ENCODE measurements at regions not wholly inside any gene's neighbourhood (a gene's known extent, or its start where the extent isn't known, plus 50 kb on each side); places are given as distances from the start of the nearest gene placed in this dataset.

DNA sequence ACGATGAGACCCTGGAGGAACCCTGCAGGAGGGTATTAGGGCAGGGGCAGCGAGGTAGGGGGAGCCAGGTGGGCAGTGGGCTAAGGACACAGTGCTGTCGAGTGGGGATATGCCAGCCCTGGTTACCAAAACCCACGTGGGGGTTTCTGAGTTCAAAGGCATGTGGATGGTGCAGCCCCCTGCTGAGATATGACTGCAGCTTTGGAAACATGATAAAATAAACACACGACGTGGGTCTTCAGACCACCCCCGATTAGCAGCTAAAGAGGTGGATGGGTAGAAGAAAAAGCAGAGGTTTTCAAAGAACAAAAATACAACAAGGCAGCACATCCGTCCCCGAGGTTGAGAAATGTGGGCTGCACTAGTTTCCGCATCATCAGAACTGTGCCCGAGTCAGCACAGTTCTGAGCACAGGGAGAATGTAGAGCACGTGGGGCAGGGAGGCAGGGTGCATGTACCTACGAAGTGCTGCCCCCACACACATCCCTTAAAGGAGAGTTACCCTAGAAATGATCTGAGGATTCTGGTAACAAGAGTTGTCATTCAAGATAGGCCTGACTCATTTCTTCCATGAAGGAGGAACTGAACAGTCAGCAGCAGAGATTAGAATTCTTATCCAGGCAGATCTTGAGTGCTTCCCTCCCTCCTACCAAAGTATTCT, 121.3 kb downstream of the RPLP1 start:
- no peak overlapping the region for H3K4me3 Mint-ChIP-seq
- no peaks in the 10 kb centered on the region for H3K9me3 Mint-ChIP-seq
- H3K27me3 Mint-ChIP-seq = peaks cover 21% of the 10 kb centered on the region
- no peaks in the 10 kb centered on the region for H3K36me3 Mint-ChIP-seq
- peaks cover 30% of the 10 kb centered on the region for H3K4me1 Mint-ChIP-seq (ENCODE audit: unreplicated experiment)
- TF ChIP-seq, protein P1, sequence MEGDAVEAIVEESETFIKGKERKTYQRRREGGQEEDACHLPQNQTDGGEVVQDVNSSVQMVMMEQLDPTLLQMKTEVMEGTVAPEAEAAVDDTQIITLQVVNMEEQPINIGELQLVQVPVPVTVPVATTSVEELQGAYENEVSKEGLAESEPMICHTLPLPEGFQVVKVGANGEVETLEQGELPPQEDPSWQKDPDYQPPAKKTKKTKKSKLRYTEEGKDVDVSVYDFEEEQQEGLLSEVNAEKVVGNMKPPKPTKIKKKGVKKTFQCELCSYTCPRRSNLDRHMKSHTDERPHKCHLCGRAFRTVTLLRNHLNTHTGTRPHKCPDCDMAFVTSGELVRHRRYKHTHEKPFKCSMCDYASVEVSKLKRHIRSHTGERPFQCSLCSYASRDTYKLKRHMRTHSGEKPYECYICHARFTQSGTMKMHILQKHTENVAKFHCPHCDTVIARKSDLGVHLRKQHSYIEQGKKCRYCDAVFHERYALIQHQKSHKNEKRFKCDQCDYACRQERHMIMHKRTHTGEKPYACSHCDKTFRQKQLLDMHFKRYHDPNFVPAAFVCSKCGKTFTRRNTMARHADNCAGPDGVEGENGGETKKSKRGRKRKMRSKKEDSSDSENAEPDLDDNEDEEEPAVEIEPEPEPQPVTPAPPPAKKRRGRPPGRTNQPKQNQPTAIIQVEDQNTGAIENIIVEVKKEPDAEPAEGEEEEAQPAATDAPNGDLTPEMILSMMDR (conservative IDR thresholded peaks at IDR 0.05) = no peak
- H3K27ac Mint-ChIP-seq = no peak overlapping the region
- no peak for DNase-seq (ENCODE audit: extremely low spot score, unreplicated experiment)

DNA sequence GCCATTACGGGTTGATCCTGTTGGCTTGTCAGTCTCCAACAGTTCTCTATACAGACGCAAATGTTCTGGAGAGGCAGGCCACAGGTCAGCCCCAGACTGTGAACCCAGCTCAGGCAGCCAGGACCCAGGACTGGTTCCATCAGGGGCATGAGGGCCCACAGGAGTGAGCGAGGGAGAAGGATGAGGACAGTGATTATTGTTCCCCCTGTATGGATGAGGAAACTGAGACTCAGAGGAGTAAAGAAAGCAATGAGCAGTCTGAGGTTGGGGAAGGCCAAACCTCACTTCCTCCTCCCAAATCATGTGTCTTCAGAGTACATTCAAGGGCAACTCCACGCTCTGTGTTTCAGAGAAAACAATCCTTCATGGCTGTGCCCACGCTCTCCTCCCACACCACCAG, 121.9 kb downstream of the RPLP1 start:
- TF ChIP-seq, protein P1 (conservative IDR thresholded peaks at IDR 0.05) = no peak

DNA sequence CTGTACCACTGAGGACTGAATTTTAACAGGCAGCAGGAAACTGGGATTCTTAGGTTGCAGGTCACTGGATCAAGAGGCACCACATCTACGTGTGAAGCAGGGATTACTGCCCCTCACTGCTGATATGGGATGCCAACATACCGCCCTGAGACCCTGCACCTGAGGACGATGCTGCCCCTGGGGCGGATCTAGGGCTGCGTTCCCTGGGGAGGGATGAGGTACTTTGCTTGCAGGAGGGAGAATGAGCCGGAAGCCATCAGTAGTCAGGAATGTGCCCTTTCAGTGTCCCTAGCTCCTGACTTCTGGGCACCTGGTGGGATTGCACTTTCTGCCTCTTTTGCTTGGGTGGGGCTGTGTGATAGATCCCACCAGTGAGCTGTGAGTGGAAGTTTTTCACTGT, 122.8 kb downstream of the RPLP1 start:
- Mint-ChIP-seq H3K36me3 (no peaks in the 10 kb centered on the region), H3K4me1 (ENCODE audit: unreplicated experiment) (peaks cover 33% of the 10 kb centered on the region), H3K27me3 (peaks cover 28% of the 10 kb centered on the region), H3K9me3 (no peaks in the 10 kb centered on the region), H3K27ac (no peak overlapping the region), H3K4me3 (no peak overlapping the region)
- TF ChIP-seq, protein P1 (conservative IDR thresholded peaks at IDR 0.05) = no peak
- no peak for DNase-seq (ENCODE audit: extremely low spot score, unreplicated experiment)

More for the DNA sequence above, 121.9 kb downstream of the RPLP1 start:
- Mint-ChIP-seq H3K9me3 (no peaks in the 10 kb centered on the region), H3K27me3 (peaks cover 23% of the 10 kb centered on the region), H3K27ac (no peak overlapping the region), H3K36me3 (no peaks in the 10 kb centered on the region), H3K4me3 (no peak overlapping the region), H3K4me1 (ENCODE audit: unreplicated experiment) (peaks cover 31% of the 10 kb centered on the region)
- DNase-seq (ENCODE audit: extremely low spot score, unreplicated experiment) = no peak

DNA sequence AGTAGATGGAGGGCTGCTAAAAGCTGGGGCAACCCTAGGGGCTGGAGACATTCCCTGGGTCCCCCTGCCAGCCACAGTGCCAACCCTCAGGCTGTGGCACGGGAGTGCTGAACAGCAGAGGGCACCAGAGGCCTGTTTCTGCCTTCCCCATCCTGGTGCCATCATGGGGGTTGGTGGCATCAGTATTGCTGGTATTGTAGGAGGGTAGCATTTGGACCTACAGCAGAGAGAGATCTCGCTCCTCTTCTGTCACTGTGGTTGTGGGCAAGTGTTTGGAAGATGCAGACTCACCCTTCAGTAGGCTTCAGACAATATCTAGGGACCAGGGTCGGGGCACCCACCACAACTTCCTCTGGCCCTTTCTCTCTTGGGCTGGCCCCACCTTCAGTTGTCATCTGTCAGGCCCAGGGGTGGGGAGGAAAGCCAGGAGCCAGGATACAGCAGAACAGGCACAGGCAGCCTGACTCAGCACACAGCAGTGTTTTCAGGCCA, 123.5 kb downstream of the RPLP1 start:
- peaks cover 30% of the 10 kb centered on the region for H3K27me3 Mint-ChIP-seq
- no peak overlapping the region for H3K27ac Mint-ChIP-seq
- TF ChIP-seq, protein P1 (conservative IDR thresholded peaks at IDR 0.05) = peak; percentile 69
- H3K36me3 Mint-ChIP-seq = no peaks in the 10 kb centered on the region
- H3K4me1 Mint-ChIP-seq (ENCODE audit: unreplicated experiment) = peaks cover 33% of the 10 kb centered on the region
- H3K4me3 Mint-ChIP-seq = no peak overlapping the region
- H3K9me3 Mint-ChIP-seq = no peaks in the 10 kb centered on the region
- DNase-seq (ENCODE audit: extremely low spot score, unreplicated experiment) = no peak

DNA sequence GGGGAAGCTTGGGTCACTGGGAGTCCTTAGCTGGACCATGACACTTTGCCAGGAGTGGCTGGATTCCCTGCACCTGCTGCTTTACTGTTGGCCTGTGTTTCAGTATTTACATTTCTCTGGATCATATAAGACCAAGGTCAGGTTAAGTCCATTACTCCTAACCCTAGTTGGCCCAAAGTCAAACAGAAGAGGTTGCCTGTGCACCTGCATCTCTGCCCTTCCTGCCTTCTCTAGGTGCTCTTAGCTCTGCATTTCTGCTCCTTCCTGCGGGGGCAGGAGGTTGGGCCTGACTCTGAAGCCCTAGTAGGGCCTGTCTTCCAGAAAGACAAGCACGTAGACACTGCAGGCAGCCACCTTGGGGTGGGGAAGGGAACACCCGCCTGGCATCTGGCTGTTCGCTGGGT, 124.3 kb downstream of the RPLP1 start:
- Mint-ChIP-seq H3K9me3 (no peaks in the 10 kb centered on the region), H3K27ac (no peak overlapping the region), H3K36me3 (no peaks in the 10 kb centered on the region), H3K4me3 (no peak overlapping the region), H3K27me3 (peaks cover 32% of the 10 kb centered on the region), H3K4me1 (ENCODE audit: unreplicated experiment) (peaks cover 33% of the 10 kb centered on the region)
- TF ChIP-seq, protein P1 (conservative IDR thresholded peaks at IDR 0.05) = no peak
- no peak for DNase-seq (ENCODE audit: extremely low spot score, unreplicated experiment)

Measured in type B pancreatic cell (in vitro differentiated cells).